ENCODE measurements at regions not wholly inside any gene's neighbourhood (a gene's known extent, or its start where the extent isn't known, plus 50 kb on each side); places are given as distances from the start of the nearest gene placed in this dataset.

DNA sequence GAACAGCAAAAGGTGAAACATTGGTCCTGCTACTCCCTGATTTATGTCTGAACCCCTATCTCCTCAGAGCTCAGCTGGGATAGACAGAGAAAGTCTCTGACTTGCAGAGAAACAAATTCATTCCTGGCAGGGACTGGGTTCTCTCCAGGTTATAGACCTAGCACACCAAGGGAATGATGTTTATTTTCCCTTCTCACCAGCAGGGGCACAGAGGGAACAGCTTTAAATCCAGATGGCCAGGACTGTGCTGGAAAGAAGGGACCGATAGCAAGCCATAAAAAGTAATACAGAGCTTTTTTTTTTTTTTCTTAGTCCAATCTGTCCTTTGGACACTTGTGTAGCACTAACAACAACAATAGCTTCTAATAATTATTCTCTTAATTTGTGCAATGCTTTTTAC is 141.1 kb upstream of the C9orf72 start:
- Mint-ChIP-seq H3K4me1 (ENCODE audit: low read depth, unreplicated experiment) (peaks cover 25% of the 10 kb centered on the region), H3K27ac (ENCODE audit: unreplicated experiment) (no peak overlapping the region), H3K36me3 (ENCODE audit: unreplicated experiment) (no peaks in the 10 kb centered on the region), H3K27me3 (ENCODE audit: unreplicated experiment) (peaks cover 2% of the 10 kb centered on the region), H3K9me3 (ENCODE audit: unreplicated experiment) (no peaks in the 10 kb centered on the region), H3K4me3 (ENCODE audit: unreplicated experiment) (no peak overlapping the region)
- no peak for DNase-seq
- TF ChIP-seq CTCF (IDR thresholded peaks at IDR 0.05; ENCODE audit: partially characterized antibody, unreplicated experiment): peak; percentile 24

DNA sequence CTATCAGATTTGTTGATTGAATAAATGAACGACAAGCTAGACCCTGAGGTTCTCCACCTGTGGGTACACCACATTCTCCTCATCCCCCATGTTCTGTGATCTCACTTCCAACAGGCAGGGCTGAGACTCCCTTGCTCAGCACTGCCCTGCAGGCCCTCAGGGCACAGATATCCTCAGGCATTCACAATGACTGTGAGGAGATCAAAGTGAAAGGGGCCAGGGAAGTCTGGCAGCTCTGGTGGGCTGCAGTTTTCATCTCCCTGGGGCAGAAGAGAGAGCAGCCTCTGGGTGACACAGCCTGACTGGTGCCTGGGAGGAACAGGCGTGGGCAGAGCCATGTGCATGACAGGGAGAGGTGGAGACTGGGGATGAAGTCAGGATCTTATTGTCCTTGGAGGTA is 142.4 kb upstream of the C9orf72 start:
- Mint-ChIP-seq H3K4me3 (ENCODE audit: unreplicated experiment) (no peak overlapping the region), H3K4me1 (ENCODE audit: low read depth, unreplicated experiment) (peaks cover 25% of the 10 kb centered on the region), H3K27ac (ENCODE audit: unreplicated experiment) (no peak overlapping the region), H3K27me3 (ENCODE audit: unreplicated experiment) (peaks cover 2% of the 10 kb centered on the region), H3K36me3 (ENCODE audit: unreplicated experiment) (no peaks in the 10 kb centered on the region), H3K9me3 (ENCODE audit: unreplicated experiment) (no peaks in the 10 kb centered on the region)
- DNase-seq: no peak
- TF ChIP-seq CTCF (IDR thresholded peaks at IDR 0.05; ENCODE audit: partially characterized antibody, unreplicated experiment): no peak

- no peak for DNase-seq
- Mint-ChIP-seq H3K27ac (ENCODE audit: unreplicated experiment) (no peak overlapping the region), H3K27me3 (ENCODE audit: unreplicated experiment) (no peaks in the 10 kb centered on the region), H3K4me3 (ENCODE audit: unreplicated experiment) (no peak overlapping the region), H3K4me1 (ENCODE audit: low read depth, unreplicated experiment) (peaks cover 16% of the 10 kb centered on the region), H3K9me3 (ENCODE audit: unreplicated experiment) (no peaks in the 10 kb centered on the region), H3K36me3 (ENCODE audit: unreplicated experiment) (no peaks in the 10 kb centered on the region)
- no peak for TF ChIP-seq CTCF (IDR thresholded peaks at IDR 0.05; ENCODE audit: partially characterized antibody, unreplicated experiment)
Observed at GRCh38 chr9:27717991-27718390, 144.7 kb upstream of the C9orf72 start.

DNA sequence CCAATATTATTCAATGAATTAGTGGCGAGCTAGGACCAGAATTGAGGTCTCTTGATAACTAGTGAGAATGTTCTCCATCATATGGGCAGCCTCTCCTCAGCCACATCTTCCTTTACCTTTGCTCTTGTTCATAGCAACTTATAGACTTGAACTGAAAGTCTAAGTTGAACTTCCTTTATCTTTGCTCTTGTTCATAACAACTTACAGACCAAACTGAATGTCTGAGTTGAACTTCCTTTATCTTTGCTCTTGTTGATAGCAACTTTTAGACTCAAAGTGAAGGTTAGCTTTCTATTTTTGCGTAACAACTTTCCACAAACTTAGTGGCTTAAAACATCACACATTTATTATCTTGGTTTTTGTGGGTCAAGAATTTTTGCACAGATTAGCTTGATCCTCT is 146.4 kb upstream of the C9orf72 start:
- Mint-ChIP-seq H3K4me1 (ENCODE audit: low read depth, unreplicated experiment) (peaks cover 5% of the 10 kb centered on the region), H3K9me3 (ENCODE audit: unreplicated experiment) (no peaks in the 10 kb centered on the region), H3K27ac (ENCODE audit: unreplicated experiment) (no peak overlapping the region), H3K4me3 (ENCODE audit: unreplicated experiment) (no peak overlapping the region), H3K36me3 (ENCODE audit: unreplicated experiment) (no peaks in the 10 kb centered on the region), H3K27me3 (ENCODE audit: unreplicated experiment) (no peaks in the 10 kb centered on the region)
- DNase-seq: no peak
- no peak for TF ChIP-seq CTCF (IDR thresholded peaks at IDR 0.05; ENCODE audit: partially characterized antibody, unreplicated experiment)

DNA sequence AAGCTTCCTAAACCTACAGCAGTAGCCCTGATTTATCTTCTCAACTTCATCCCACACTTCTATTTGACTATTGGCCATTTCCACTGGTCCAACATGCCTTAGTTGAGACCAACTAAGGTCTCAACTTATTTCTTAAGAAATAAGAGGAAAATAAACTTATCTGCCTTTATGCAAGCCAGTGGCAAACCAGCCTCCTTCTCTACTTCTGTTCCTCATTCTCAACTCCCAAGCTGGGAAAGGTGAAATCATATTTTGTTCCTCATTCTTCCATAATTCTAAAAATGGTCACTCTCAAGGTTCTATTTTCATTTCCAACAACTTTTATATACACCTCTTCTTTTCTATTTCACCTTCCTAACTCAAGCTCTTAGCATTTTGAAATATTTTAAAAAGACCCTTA is 149.6 kb upstream of the C9orf72 start:
- DNase-seq: no peak
- H3K4me1 Mint-ChIP-seq (ENCODE audit: low read depth, unreplicated experiment): peaks cover 13% of the 10 kb centered on the region
- no peaks in the 10 kb centered on the region for H3K36me3 Mint-ChIP-seq (ENCODE audit: unreplicated experiment)
- H3K9me3 Mint-ChIP-seq (ENCODE audit: unreplicated experiment): no peaks in the 10 kb centered on the region
- H3K27me3 Mint-ChIP-seq (ENCODE audit: unreplicated experiment): no peaks in the 10 kb centered on the region
- H3K4me3 Mint-ChIP-seq (ENCODE audit: unreplicated experiment): no peak overlapping the region
- no peak overlapping the region for H3K27ac Mint-ChIP-seq (ENCODE audit: unreplicated experiment)
- TF ChIP-seq CTCF (IDR thresholded peaks at IDR 0.05; ENCODE audit: partially characterized antibody, unreplicated experiment): no peak
